B cell (primary cell): ENCODE measurements at regions not wholly inside any gene's neighbourhood (a gene's known extent, or its start where the extent isn't known, plus 50 kb on each side); places are given as distances from the start of the nearest gene placed in this dataset.

ENCODE experiments used
- ATAC-seq: fragments of 200-7000 bp; cut with Tn5 transposase; one replicate; pipeline ENCODE4 v1.10.0; 2021; ENCODE audit warnings: low read depth, mild to moderate bottlenecking, moderate number of reproducible peaks, moderate library complexity
- CTCF ChIA-PET: fragments of 350-600 bp; sonication (Branson Sonifier 250); formaldehyde crosslinking; loops from one replicate; lab custom pipeline; 2021; ENCODE audit warnings: antibody characterized with exemption, inconsistent platforms; lab: Charles Lee
- POLR2A ChIA-PET: fragments of 350-600 bp; sonication (Branson Sonifier 250); formaldehyde crosslinking; loops from one replicate; lab custom pipeline; 2021; ENCODE audit warnings: antibody characterized with exemption; lab: Charles Lee
- DNase-seq: peaks from one replicate; pipeline ENCODE4 v3.0.0; 2013
- H2AFZ ChIP-seq: 2 replicates; pipeline ENCODE4 v1.6.1; 2012; ENCODE audit warnings: mild to moderate bottlenecking, low read depth, low read length; ENCODE audit not compliant: insufficient read depth, poor library complexity, severe bottlenecking
- H3K27ac ChIP-seq, 2 donors: 1 replicate in 1 of 2; 2 replicates in 1 of 2; pipeline ENCODE4 v1.5.1; 2012 to 2013; ENCODE audit warnings: low read length in 2 of 2, mild to moderate bottlenecking in 2 of 2, moderate library complexity in 1 of 2
- H3K27me3 ChIP-seq, 4 experiments: fragments of 200-600 bp in 1 of 4; sonication (generic) in 1 of 4; replicated peaks in 1 of 4; 1 replicate in 2 of 4; 2 replicates in 2 of 4; pipeline versions ENCODE4 v1.6.1 to v1.7.0; 2013 to 2016; ENCODE audit warnings: low read length in 3 of 4, mild to moderate bottlenecking in 2 of 4, mixed read lengths in 1 of 4, moderate library complexity in 1 of 4; ENCODE audit not compliant: insufficient read depth in 4 of 4, control insufficient read depth in 3 of 4; ENCODE audit errors: control extremely low read depth in 1 of 4
- H3K36me3 ChIP-seq, 2 experiments: replicated peaks in 1 of 2; 1 replicate in 1 of 2; 2 replicates in 1 of 2; pipeline versions ENCODE4 v1.6.1 to v1.7.1; 2013; ENCODE audit warnings: low read length in 1 of 2; ENCODE audit not compliant: insufficient read depth in 2 of 2, control insufficient read depth in 1 of 2; ENCODE audit errors: control extremely low read depth in 1 of 2, extremely low read depth in 1 of 2
- H3K4me1 ChIP-seq, 2 donors: fragments of 200-600 bp in 1 of 2; sonication (generic) in 1 of 2; 1 replicate in 1 of 2; 2 replicates in 1 of 2; pipeline versions ENCODE4 v1.5.1 to v1.6.1; 2013 to 2017; ENCODE audit warnings: low read length in 2 of 2; ENCODE audit not compliant: control insufficient read depth in 2 of 2, insufficient read depth in 2 of 2
- H3K4me2 ChIP-seq: replicated peaks from 2 replicates; pipeline ENCODE3; 2012; ENCODE audit warnings: mild to moderate bottlenecking, low read depth, low read length; ENCODE audit not compliant: poor library complexity, severe bottlenecking
- H3K4me3 ChIP-seq, 5 experiments: fragments of 200-600 bp in 1 of 5; sonication (generic) in 1 of 5; 1 replicate in 3 of 5; 2 replicates in 2 of 5; pipeline versions ENCODE4 v1.5.1 to v1.7.0; 2011 to 2016; ENCODE audit warnings: low read length in 4 of 5, mild to moderate bottlenecking in 4 of 5, low read depth in 2 of 5, control low read depth in 1 of 5, moderate library complexity in 1 of 5; ENCODE audit not compliant: insufficient read depth in 1 of 5; ENCODE audit errors: control extremely low read depth in 1 of 5, extremely low read depth in 1 of 5
- H3K79me2 ChIP-seq: fragments of 200-600 bp; sonication (generic); one replicate; pipeline ENCODE4 v1.6.0; 2016; ENCODE audit warnings: low read length; ENCODE audit not compliant: control insufficient read depth, insufficient read depth
- H3K9ac ChIP-seq: fragments of 200-600 bp; sonication (generic); 2 replicates; pipeline ENCODE4 v1.6.1; 2017; ENCODE audit warnings: mild to moderate bottlenecking, low read length, moderate library complexity
- H3K9me3 ChIP-seq, 3 donors: one replicate each; pipeline versions ENCODE4 v1.6.1 to v1.7.1; 2013; ENCODE audit warnings: low read length in 2 of 3; ENCODE audit not compliant: control insufficient read depth in 2 of 3, insufficient read depth in 1 of 3; ENCODE audit errors: control extremely low read depth in 1 of 3
- H4K20me1 ChIP-seq: 2 replicates; pipeline ENCODE4 v1.6.0; 2012; ENCODE audit warnings: mild to moderate bottlenecking, low read length; ENCODE audit not compliant: insufficient read depth, control insufficient read depth, poor library complexity, severe bottlenecking
- H3K27ac Mint-ChIP-seq: one replicate; pipeline ENCODE4 v1.8.0; 2021; ENCODE audit warnings: mixed read lengths
- H3K27me3 Mint-ChIP-seq: one replicate; pipeline ENCODE4 v1.8.0; 2021; ENCODE audit warnings: mixed read lengths
- H3K4me1 Mint-ChIP-seq: one replicate; pipeline ENCODE4 v1.8.0; 2021; ENCODE audit warnings: mixed read lengths
- H3K4me3 Mint-ChIP-seq: one replicate; pipeline ENCODE4 v1.8.0; 2021; ENCODE audit warnings: mixed read lengths
- H3K9me3 Mint-ChIP-seq: one replicate; pipeline ENCODE4 v1.8.0; 2022; ENCODE audit warnings: mixed read lengths; ENCODE audit not compliant: insufficient read depth
- EZH2 ChIP-seq: IDR thresholded peaks from 2 replicates; pipeline ENCODE4 v1.6.1; 2012; ENCODE audit warnings: borderline replicate concordance, low read depth, mild to moderate bottlenecking, moderate library complexity, low read length; ENCODE audit not compliant: insufficient read depth, poor library complexity, severe bottlenecking
- WGBS: methylation state at CpG from one replicate; pipeline ENCODE4 v1.1.5; 2013; ENCODE audit warnings: missing lambda C conversion rate; ENCODE audit not compliant: insufficient coverage; 5-methylcytosine and 5-hydroxymethylcytosine counted together
- intact Hi-C: fragments of 100-400 bp; cut with micrococcal nuclease; formaldehyde crosslinking; loops from one replicate; pipeline ENCODE4 v1.10.0; 2022
- TF ChIP-seq, protein P1 (sequence below): fragments of 200-600 bp; IDR thresholded peaks from one replicate; pipeline ENCODE4 v1.8.0; 2022; ENCODE audit warnings: antibody characterized with exemption, mild to moderate bottlenecking

DNA sequence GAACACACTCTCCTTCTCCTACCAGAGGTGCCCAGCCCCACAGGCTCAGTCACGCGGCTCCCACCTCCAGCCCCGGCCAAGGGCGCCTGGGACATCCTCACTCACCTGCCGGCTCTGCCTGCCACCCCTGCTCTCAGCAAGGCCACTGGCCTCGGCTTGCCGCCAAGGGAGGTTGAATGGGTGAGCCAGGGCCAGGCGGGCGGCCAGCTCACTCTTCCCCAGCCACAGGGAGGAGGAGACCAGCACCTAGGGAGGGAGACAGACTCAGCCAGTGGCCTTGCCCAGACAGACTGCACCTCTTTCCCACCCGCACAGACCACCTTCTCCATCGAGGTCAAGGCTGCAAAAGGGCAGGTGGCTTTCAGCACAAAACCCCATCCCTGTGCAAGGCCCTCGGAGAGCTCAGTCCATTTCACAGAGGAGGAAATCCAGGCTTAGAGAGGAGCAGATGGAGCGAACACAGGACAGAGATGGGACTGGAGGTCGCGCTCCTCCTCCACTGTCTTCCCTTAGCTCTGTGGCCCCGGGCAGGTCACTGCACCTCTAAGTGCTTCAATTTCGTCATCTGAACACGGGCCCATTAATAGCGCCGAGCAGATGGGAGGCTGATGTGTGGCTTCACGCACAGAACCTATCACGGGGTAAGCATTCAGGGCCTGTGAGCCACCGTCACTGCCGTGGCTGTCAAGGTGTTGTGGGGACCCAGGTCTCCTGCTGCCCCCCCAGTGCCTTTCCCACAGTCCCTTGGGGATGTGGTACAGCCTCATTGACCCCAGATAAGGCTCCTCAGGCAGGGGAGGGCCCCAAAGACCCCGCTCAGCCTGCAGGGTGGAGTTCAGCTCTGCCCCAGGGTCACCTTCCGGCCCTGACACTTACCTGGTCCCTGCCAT is 56.1 kb downstream of the RMI2 start:
- H3K27ac Mint-ChIP-seq: no peak overlapping the region
- Histone ChIP-seq H3K9me3 (peaks cover 0 to 2% (median 0%) of the 10 kb centered on the region in 3 donors), H3K4me3 (no peak overlapping the region), H3K27me3 (no peaks in the 10 kb centered on the region), H3K36me3 (no peaks in the 10 kb centered on the region), H3K4me1 (peaks cover 0 to under 1% of the 10 kb centered on the region in 2 donors), H4K20me1 (no peaks in the 10 kb centered on the region), H3K4me2 (no peak overlapping the region), H3K9ac (no peak overlapping the region), H3K27ac (no peak overlapping the region), H3K79me2 (no peaks in the 10 kb centered on the region), H2AFZ (no peak overlapping the region)
- no peak for DNase-seq
- TF ChIP-seq EZH2: no peak
- TF ChIP-seq, protein P1, sequence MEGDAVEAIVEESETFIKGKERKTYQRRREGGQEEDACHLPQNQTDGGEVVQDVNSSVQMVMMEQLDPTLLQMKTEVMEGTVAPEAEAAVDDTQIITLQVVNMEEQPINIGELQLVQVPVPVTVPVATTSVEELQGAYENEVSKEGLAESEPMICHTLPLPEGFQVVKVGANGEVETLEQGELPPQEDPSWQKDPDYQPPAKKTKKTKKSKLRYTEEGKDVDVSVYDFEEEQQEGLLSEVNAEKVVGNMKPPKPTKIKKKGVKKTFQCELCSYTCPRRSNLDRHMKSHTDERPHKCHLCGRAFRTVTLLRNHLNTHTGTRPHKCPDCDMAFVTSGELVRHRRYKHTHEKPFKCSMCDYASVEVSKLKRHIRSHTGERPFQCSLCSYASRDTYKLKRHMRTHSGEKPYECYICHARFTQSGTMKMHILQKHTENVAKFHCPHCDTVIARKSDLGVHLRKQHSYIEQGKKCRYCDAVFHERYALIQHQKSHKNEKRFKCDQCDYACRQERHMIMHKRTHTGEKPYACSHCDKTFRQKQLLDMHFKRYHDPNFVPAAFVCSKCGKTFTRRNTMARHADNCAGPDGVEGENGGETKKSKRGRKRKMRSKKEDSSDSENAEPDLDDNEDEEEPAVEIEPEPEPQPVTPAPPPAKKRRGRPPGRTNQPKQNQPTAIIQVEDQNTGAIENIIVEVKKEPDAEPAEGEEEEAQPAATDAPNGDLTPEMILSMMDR: no peak
- no peaks in the 10 kb centered on the region for H3K9me3 Mint-ChIP-seq
- peaks cover 4% of the 10 kb centered on the region for H3K4me1 Mint-ChIP-seq
- no peaks in the 10 kb centered on the region for H3K27me3 Mint-ChIP-seq
- intact Hi-C loops: no loop called here
- CTCF ChIA-PET: interaction anchor here (1.0 to 6.5 kb wide), 6 partner anchors 7 to 437 kb away, joined by 3 to 66 read pairs (median 4); no protein-coding TSS in a partner anchor
- no peak for ATAC-seq
- H3K4me3 Mint-ChIP-seq: no peak overlapping the region
- WGBS: 87% methylated on average over 19 of the region's 26 CpGs
- POLR2A ChIA-PET: no interaction called here

DNA sequence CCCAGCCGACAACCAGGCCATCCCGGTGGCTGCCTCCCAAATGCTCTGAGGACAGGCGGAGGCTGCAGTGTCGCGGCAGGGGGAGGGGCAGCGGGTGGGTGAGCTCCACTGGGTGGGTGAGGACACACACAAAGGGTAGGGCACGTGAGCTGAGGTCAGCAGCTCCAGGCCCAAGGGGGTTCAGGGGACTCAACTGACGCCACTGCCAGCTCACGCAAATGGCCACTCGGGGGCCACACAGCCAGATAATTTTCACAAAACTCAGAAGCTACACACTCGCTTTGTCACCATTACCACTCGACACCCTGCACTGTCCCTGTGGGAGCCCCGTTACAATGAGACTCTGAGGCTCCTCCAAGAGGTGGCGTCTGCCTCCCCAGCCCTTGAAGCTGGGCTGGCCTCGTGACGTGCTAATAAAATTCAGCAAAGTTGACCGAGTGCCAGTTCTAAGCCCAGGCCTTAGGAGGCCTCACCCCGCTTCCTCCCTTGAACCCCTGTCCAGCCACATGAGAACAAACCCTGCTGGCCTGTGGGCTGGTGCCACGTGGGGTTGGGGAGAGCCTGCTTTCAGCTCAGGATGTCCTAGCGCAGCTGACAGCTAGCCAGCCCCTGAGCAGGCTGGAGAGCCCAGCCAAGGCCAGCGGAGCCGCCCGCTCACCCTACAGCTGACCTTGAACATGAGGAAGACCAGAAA is 56.9 kb downstream of the RMI2 start:
- Histone ChIP-seq H3K4me3 (no peak overlapping the region), H3K9ac (no peak overlapping the region), H2AFZ (no peak overlapping the region), H3K27ac (no peak overlapping the region), H3K36me3 (no peaks in the 10 kb centered on the region), H3K79me2 (no peaks in the 10 kb centered on the region), H3K4me1 (no peaks in the 10 kb centered on the region), H4K20me1 (no peaks in the 10 kb centered on the region), H3K4me2 (no peak overlapping the region), H3K9me3 (peaks cover 0 to 2% (median 0%) of the 10 kb centered on the region in 3 donors), H3K27me3 (no peaks in the 10 kb centered on the region)
- Mint-ChIP-seq H3K27me3 (no peaks in the 10 kb centered on the region), H3K27ac (no peak overlapping the region), H3K9me3 (no peaks in the 10 kb centered on the region), H3K4me3 (no peak overlapping the region), H3K4me1 (no peaks in the 10 kb centered on the region)
- DNase-seq: no peak
- ATAC-seq: no peak
- POLR2A ChIA-PET: no interaction called here
- CTCF ChIA-PET: interaction anchor here (1.0 to 2.1 kb wide), 8 partner anchors 9 to 447 kb away, joined by 3 to 7 read pairs (median 4); partner anchors contain the start of gene SOCS1
- TF ChIP-seq, protein P1: no peak
- no peak for TF ChIP-seq EZH2
- intact Hi-C loops: no loop called here
- WGBS: 89% methylated on average over 23 of the region's 23 CpGs
